ES-I3 (cell line): ENCODE measurements at regions not wholly inside any gene's neighbourhood (a gene's known extent, or its start where the extent isn't known, plus 50 kb on each side); places are given as distances from the start of the nearest gene placed in this dataset.
"Not testable (repeated sequence)": the region's sequence is repeated elsewhere in the genome, so short reads cannot be mapped to it uniquely, and the experiment has no call there.

Experiments
- H3K36me3 ChIP-seq: 2 replicates; pipeline ENCODE4 v1.6.1; 2013; ENCODE audit warnings: mild to moderate bottlenecking, low read length, control low read depth, moderate library complexity; ENCODE audit not compliant: insufficient read depth
- H3K4me1 ChIP-seq: 2 replicates; pipeline ENCODE4 v1.6.1; 2013; ENCODE audit warnings: mild to moderate bottlenecking, control low read depth, low read length; ENCODE audit not compliant: insufficient read depth
- H3K9ac ChIP-seq: 2 replicates; pipeline ENCODE4 v1.6.1; 2013; ENCODE audit warnings: low read depth, mild to moderate bottlenecking, low read length, moderate library complexity
- H3K9me3 ChIP-seq: 2 replicates; pipeline ENCODE4 v1.6.1; 2013; ENCODE audit warnings: mild to moderate bottlenecking, low read length, moderate library complexity; ENCODE audit not compliant: control insufficient read depth, insufficient read depth

- no peaks in the 10 kb centered on the region for H3K36me3 ChIP-seq
- H3K4me1 ChIP-seq = no peaks in the 10 kb centered on the region
- no peak overlapping the region for H3K9ac ChIP-seq
- H3K9me3 ChIP-seq = no peaks in the 10 kb centered on the region
These were observed 1505.9 kb downstream of the PCDH9 start for GRCh38 chr13:65724226-65724625.

- H3K9ac ChIP-seq = no peak overlapping the region
- H3K36me3 ChIP-seq = no peaks in the 10 kb centered on the region
- no peaks in the 10 kb centered on the region for H3K9me3 ChIP-seq
- no peaks in the 10 kb centered on the region for H3K4me1 ChIP-seq
These were observed 1507.6 kb downstream of the PCDH9 start for GRCh38 chr13:65722506-65722905.

DNA sequence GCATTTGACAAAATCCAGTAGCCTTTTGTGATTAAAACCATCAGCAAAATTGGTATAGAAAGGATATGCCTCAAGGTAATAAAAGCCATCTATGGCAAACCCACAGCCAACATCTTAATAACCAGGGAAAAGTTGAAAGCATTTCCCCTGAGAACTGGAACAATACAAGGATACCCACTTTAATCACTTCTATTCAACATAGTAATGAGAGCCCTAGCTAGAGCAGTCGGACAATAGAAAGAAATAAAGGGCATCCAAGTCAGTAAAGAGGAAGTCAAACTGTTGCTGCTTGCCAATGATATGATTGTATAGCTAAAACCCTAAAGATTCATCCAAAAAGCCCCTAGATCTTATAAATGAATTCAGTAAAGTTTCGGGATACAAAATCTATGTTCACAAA is 1510.3 kb downstream of the PCDH9 start:
- no peaks in the 10 kb centered on the region for H3K9me3 ChIP-seq
- H3K36me3 ChIP-seq = no peaks in the 10 kb centered on the region
- no peak overlapping the region for H3K9ac ChIP-seq
- H3K4me1 ChIP-seq = no peaks in the 10 kb centered on the region

DNA sequence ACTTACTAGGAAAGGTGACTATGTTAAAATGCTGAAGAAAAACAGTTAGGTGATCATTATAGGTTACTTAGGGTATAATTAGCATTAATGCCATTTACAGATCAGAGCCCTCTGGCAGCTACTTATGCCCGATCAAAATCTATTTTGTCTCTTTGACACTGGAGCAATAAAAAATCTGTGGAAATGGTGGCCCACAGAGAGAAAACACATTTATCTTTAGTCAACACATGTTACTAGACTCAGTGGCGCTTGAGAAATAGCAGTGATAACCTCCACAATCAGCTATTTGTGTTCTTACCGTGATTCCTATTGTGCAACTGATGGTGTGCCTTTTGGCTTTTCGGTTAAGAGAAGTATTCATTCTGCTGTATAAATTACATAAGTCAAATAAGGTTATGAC is 1519.6 kb downstream of the PCDH9 start:
- Histone ChIP-seq H3K9me3 (no peaks in the 10 kb centered on the region), H3K4me1 (no peaks in the 10 kb centered on the region), H3K36me3 (no peaks in the 10 kb centered on the region), H3K9ac (no peak overlapping the region)

- Histone ChIP-seq H3K36me3 (no peaks in the 10 kb centered on the region), H3K9me3 (no peaks in the 10 kb centered on the region), H3K4me1 (no peaks in the 10 kb centered on the region), H3K9ac (no peak overlapping the region)
These were observed 1532.3 kb downstream of the PCDH9 start for GRCh38 chr13:65697843-65698242.

GRCh38 chr13:65679240-65679639 is 1550.9 kb downstream of the PCDH9 start:
- H3K36me3 ChIP-seq = no peaks in the 10 kb centered on the region
- H3K4me1 ChIP-seq = 0 out of 2 replicates have a peak, but pooled peaks cover 6% of the 10 kb centered on the region
- H3K9ac ChIP-seq = no peak overlapping the region
- no peaks in the 10 kb centered on the region for H3K9me3 ChIP-seq

DNA sequence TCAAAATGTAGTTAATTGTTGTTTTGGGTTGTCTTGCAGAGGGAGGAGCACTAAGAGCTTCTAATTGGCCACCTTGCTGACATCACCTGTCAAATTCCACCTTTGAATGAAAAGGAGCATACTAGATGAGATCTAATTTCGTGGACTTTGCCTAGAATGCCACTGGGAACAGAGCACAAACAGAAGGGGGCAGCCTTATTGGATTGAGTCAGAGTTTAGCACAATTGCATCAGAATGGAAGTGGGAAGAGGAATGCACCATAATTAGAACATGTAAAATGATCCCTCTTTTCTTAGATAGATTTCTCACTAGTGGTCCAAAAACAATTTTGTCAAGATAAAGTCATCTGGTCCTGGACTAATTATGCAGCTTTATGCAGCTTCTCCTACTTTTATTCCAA is 1552.2 kb downstream of the PCDH9 start:
- 0 out of 2 replicates have a peak, but pooled peaks cover 6% of the 10 kb centered on the region for H3K4me1 ChIP-seq
- H3K36me3 ChIP-seq = no peaks in the 10 kb centered on the region
- no peak overlapping the region for H3K9ac ChIP-seq
- no peaks in the 10 kb centered on the region for H3K9me3 ChIP-seq

- not testable (repeated sequence) for H3K4me1 ChIP-seq, H3K36me3 ChIP-seq, H3K9ac ChIP-seq, H3K9me3 ChIP-seq
These were observed 1554.8 kb downstream of the PCDH9 start for GRCh38 chr13:65675383-65675782.

- Histone ChIP-seq H3K4me1 (no peaks in the 10 kb centered on the region), H3K36me3 (no peaks in the 10 kb centered on the region), H3K9me3 (no peaks in the 10 kb centered on the region), H3K9ac (no peak overlapping the region)
These were observed 1560.0 kb downstream of the PCDH9 start for GRCh38 chr13:65670014-65670625.

DNA sequence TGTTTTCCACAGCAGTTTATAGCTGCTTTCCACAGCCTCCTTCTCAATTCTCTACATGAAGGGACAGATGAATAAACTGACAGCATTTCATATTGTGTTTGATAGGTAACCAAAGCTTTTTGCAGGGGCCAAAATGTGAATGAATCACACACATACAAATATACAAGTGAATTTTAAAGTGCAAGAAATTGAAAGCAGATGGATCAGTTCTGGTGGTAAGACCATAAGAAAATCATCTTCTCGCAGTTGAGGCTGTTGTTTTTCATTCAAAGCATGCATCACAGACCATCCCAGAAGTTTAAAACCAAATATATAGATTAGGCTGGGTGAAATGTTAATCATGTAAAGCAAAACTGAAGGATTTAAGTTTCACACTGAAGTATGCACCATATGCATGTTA is 1569.4 kb downstream of the PCDH9 start:
- Histone ChIP-seq H3K9ac (no peak overlapping the region), H3K9me3 (no peaks in the 10 kb centered on the region; the same call in 1 of the 2 replicates), H3K36me3 (no peaks in the 10 kb centered on the region), H3K4me1 (no peaks in the 10 kb centered on the region)

DNA sequence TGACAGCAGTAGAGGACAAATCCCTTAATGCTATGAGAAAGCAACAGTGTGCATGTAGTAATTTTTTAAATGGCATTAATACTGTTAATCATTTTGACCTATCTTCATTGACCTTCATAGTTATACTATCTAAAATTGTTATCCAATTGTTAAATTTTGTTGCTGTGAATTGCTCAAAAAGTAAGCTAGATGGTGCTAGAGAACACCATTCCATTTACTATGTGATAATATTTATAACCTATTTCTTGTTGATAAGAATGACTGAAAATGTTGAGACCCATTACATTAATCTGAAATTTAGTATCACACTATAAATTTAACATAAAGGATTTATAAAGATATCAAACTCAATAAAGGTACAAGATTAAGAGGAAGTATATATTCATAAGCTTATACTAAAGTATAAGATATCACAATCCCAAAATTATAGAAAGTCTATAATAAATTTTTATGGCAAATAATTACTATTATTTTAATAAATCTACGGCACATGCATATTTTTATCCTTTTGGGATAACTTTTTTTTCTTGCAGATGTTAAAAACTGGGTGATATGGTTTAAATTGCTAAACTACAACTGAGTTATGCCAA is 1573.3 kb downstream of the PCDH9 start:
- Histone ChIP-seq H3K9ac (no peak overlapping the region), H3K4me1 (no peaks in the 10 kb centered on the region), H3K36me3 (no peaks in the 10 kb centered on the region), H3K9me3 (no peaks in the 10 kb centered on the region)

DNA sequence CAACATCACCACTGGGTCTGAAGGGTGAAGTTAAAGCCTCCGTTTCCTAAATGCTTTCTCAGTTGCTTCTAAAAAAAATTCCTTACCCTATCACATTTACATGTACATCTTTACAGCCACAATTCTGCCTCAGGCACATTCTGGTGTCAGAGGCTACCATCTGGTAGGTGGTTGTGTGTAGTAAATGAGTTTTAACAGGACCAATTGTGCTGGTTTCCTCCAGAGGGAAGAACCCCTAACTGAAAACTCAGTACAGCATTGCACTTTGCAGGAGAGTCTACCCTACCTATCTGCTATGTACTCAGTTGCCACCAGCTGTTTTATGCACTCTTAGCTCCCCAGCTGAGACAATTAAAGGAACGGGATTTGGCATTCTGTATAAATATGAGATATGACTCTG is 1576.5 kb downstream of the PCDH9 start:
- no peaks in the 10 kb centered on the region for H3K9me3 ChIP-seq
- no peaks in the 10 kb centered on the region for H3K4me1 ChIP-seq
- H3K9ac ChIP-seq = no peak overlapping the region
- H3K36me3 ChIP-seq = no peaks in the 10 kb centered on the region

DNA sequence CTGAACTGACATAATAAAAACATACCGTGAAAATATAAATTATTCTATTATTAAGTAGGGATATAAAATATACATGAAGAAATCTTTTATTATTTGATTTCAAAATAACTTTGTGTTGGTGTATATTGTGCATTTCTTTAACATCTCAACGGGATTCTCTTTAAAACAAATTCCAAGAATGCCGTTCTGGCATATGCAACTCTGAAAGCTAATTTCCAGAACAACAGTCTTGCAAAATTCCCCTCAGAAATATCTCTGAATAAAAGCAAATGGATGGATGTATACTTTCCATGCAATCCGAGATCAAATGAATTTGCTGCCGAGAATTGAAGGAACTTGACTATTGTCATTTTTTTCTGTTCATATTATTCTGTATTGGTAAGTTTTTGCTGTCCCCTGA is 1579.8 kb downstream of the PCDH9 start:
- Histone ChIP-seq H3K36me3 (no peaks in the 10 kb centered on the region), H3K9me3 (no peaks in the 10 kb centered on the region), H3K9ac (no peak overlapping the region), H3K4me1 (no peaks in the 10 kb centered on the region)

GRCh38 chr13:65642996-65643395 is 1587.1 kb downstream of the PCDH9 start:
- H3K9ac ChIP-seq = no peak overlapping the region
- no peaks in the 10 kb centered on the region for H3K9me3 ChIP-seq
- no peaks in the 10 kb centered on the region for H3K36me3 ChIP-seq
- H3K4me1 ChIP-seq = no peaks in the 10 kb centered on the region

GRCh38 chr13:65642301-65642700 is 1587.8 kb downstream of the PCDH9 start:
- no peaks in the 10 kb centered on the region for H3K4me1 ChIP-seq
- H3K9me3 ChIP-seq = no peaks in the 10 kb centered on the region
- no peak overlapping the region for H3K9ac ChIP-seq
- no peaks in the 10 kb centered on the region for H3K36me3 ChIP-seq
